SU-DHL-6 (cell line): ENCODE measurements at regions not wholly inside any gene's neighbourhood (a gene's known extent, or its start where the extent isn't known, plus 50 kb on each side); places are given as distances from the start of the nearest gene placed in this dataset.

Experiments used
- H2AFZ ChIP-seq: fragments of 200-600 bp; sonication (generic); 2 replicates; pipeline ENCODE4 v1.6.1; 2014; ENCODE audit warnings: low read depth, mild to moderate bottlenecking, moderate library complexity, mixed read lengths, antibody characterized with exemption, low read length; ENCODE audit not compliant: severe bottlenecking
- H3F3A ChIP-seq: fragments of 200-600 bp; shearing (Covaris generic); 2 replicates; pipeline ENCODE4 v1.6.0; 2016; ENCODE audit warnings: antibody characterized with exemption, mild to moderate bottlenecking; ENCODE audit not compliant: insufficient read depth
- H3K27ac ChIP-seq: fragments of 200-600 bp; sonication (generic); 2 replicates; pipeline ENCODE4 v1.5.1; 2016; ENCODE audit warnings: low read depth, mild to moderate bottlenecking, low read length, moderate library complexity, mixed read lengths
- H3K27me3 ChIP-seq: fragments of 200-600 bp; sonication (generic), shearing (Covaris generic); 2 replicates; pipeline ENCODE4 v1.6.0; 2014; ENCODE audit warnings: mild to moderate bottlenecking, low read length
- H3K36me3 ChIP-seq: fragments of 200-600 bp; sonication (generic); 2 replicates; pipeline ENCODE4 v1.6.1; 2014; ENCODE audit warnings: mild to moderate bottlenecking, low read length, mixed read lengths
- H3K4me2 ChIP-seq: fragments of 300-600, 200-600 bp; shearing (Covaris generic), sonication (generic); 2 replicates; pipeline ENCODE4 v1.6.0; 2014; ENCODE audit warnings: low read length, low read depth, mild to moderate bottlenecking; ENCODE audit not compliant: poor library complexity, severe bottlenecking
- H3K4me3 ChIP-seq: fragments of 200-600 bp; sonication (generic); 2 replicates; pipeline ENCODE4 v1.5.1; 2014; ENCODE audit warnings: antibody characterized with exemption, low read length, mild to moderate bottlenecking, mixed read lengths; ENCODE audit not compliant: insufficient read depth, poor library complexity, severe bottlenecking
- H3K79me2 ChIP-seq: fragments of 200-600 bp; sonication (generic); 2 replicates; pipeline ENCODE4 v1.6.1; 2014; ENCODE audit warnings: mild to moderate bottlenecking, low read length, moderate library complexity; ENCODE audit not compliant: insufficient read depth
- H3K9ac ChIP-seq: fragments of 200-600 bp; sonication (generic); 2 replicates; pipeline ENCODE4 v1.7.0; 2014; ENCODE audit warnings: mild to moderate bottlenecking, low read length
- H3K9me2 ChIP-seq: fragments of 200-600 bp; sonication (generic); replicated peaks from 2 replicates; pipeline ENCODE4 v1.6.1; 2014; ENCODE audit warnings: low read length; ENCODE audit not compliant: insufficient read depth
- H3K9me3 ChIP-seq: fragments of 200-600 bp; sonication (generic); 2 replicates; pipeline ENCODE4 v1.6.1; 2014; ENCODE audit warnings: low read length, mixed read lengths; ENCODE audit not compliant: insufficient read depth
- H4K20me1 ChIP-seq: fragments of 200-600 bp; sonication (generic); 2 replicates; pipeline ENCODE4 v1.6.1; 2014; ENCODE audit warnings: low read depth, mild to moderate bottlenecking, antibody characterized with exemption, low read length, moderate library complexity, mixed read lengths
- CTCF ChIP-seq: fragments of 200-600 bp; sonication (generic); IDR thresholded peaks from one replicate; pipeline ENCODE4 v1.5.1; 2017; ENCODE audit warnings: antibody characterized with exemption, mild to moderate bottlenecking, low read length, moderate library complexity; ENCODE audit not compliant: insufficient read depth, poor library complexity, severe bottlenecking
- EZH2phosphoT487 ChIP-seq: fragments of 200-600 bp; sonication (generic), shearing (Covaris generic); conservative IDR thresholded peaks from 2 replicates; pipeline ENCODE4 v1.6.1; 2018; ENCODE audit warnings: mild to moderate bottlenecking, antibody characterized with exemption, low read length, moderate library complexity, mixed read lengths

GRCh38 chr1:228941666-228942065, 206.4 kb downstream of the RHOU start:
- H2AFZ ChIP-seq = no peak overlapping the region
- no peak overlapping the region for H3K27ac ChIP-seq
- H3K9me3 ChIP-seq = no peaks in the 10 kb centered on the region
- H3K4me2 ChIP-seq = no peak overlapping the region
- TF ChIP-seq EZH2phosphoT487 (no peak), CTCF (no peak)
- H3K27me3 ChIP-seq = no peaks in the 10 kb centered on the region
- H3K9me2 ChIP-seq = no peaks in the 10 kb centered on the region
- no peaks in the 10 kb centered on the region for H3F3A ChIP-seq
- no peak overlapping the region for H3K9ac ChIP-seq
- no peaks in the 10 kb centered on the region for H4K20me1 ChIP-seq
- H3K79me2 ChIP-seq = no peaks in the 10 kb centered on the region
- H3K4me3 ChIP-seq = no peak overlapping the region
- no peaks in the 10 kb centered on the region for H3K36me3 ChIP-seq

GRCh38 chr1:228943436-228943835, 208.2 kb downstream of the RHOU start:
- H3K79me2 ChIP-seq = no peaks in the 10 kb centered on the region
- H3K36me3 ChIP-seq = no peaks in the 10 kb centered on the region
- no peak for TF ChIP-seq CTCF
- no peak for TF ChIP-seq EZH2phosphoT487

GRCh38 chr1:228944296-228944695, 209.0 kb downstream of the RHOU start:
- Histone ChIP-seq H3K9me3 (no peaks in the 10 kb centered on the region), H3K27me3 (no peaks in the 10 kb centered on the region), H3K9ac (no peak overlapping the region), H3K36me3 (no peaks in the 10 kb centered on the region), H3K9me2 (no peaks in the 10 kb centered on the region), H3K4me3 (no peak overlapping the region), H3K4me2 (no peak overlapping the region), H3F3A (no peaks in the 10 kb centered on the region), H2AFZ (no peak overlapping the region), H3K27ac (no peak overlapping the region), H3K79me2 (no peaks in the 10 kb centered on the region), H4K20me1 (no peaks in the 10 kb centered on the region)
- TF ChIP-seq EZH2phosphoT487 (no peak), CTCF (no peak)

More at GRCh38 chr1:228943436-228943835, 208.2 kb downstream of the RHOU start:
- no peak overlapping the region for H3K4me2 ChIP-seq
- no peak overlapping the region for H3K27ac ChIP-seq
- H3F3A ChIP-seq = no peaks in the 10 kb centered on the region
- no peaks in the 10 kb centered on the region for H3K9me2 ChIP-seq
- H2AFZ ChIP-seq = no peak overlapping the region
- H3K4me3 ChIP-seq = no peak overlapping the region
- no peaks in the 10 kb centered on the region for H3K9me3 ChIP-seq
- H3K9ac ChIP-seq = no peak overlapping the region
- H3K27me3 ChIP-seq = no peaks in the 10 kb centered on the region
- no peaks in the 10 kb centered on the region for H4K20me1 ChIP-seq
